Neural progenitor cell (in vitro differentiated cells): ENCODE measurements at regions not wholly inside any gene's neighbourhood (a gene's known extent, or its start where the extent isn't known, plus 50 kb on each side); places are given as distances from the start of the nearest gene placed in this dataset.
A peak's percentile ranks its signal among the peaks of the same experiment; 100 is the strongest.

Experiments used
- DNase-seq: peaks from one replicate; pipeline ENCODE4 v3.0.0-alpha.2; 2016; ENCODE audit warnings: low spot score
- H2AFZ ChIP-seq: fragments of 200-600 bp; sonication (generic); replicated peaks from 2 replicates; pipeline ENCODE4 v1.6.1; 2016; ENCODE audit warnings: antibody characterized with exemption
- H3F3A ChIP-seq: fragments of 200-600 bp; sonication (generic); 2 replicates; pipeline ENCODE4 v1.6.1; 2016; ENCODE audit warnings: antibody characterized with exemption, low read depth
- H3K27ac ChIP-seq: fragments of 200-600 bp; sonication (generic); 2 replicates; pipeline ENCODE4 v1.5.1; 2016; ENCODE audit warnings: mild to moderate bottlenecking
- H3K27me3 ChIP-seq: fragments of 200-600 bp; sonication (generic); 2 replicates; pipeline ENCODE4 v1.6.1; 2016; ENCODE audit warnings: mild to moderate bottlenecking, moderate library complexity
- H3K36me3 ChIP-seq: fragments of 200-600 bp; sonication (generic); 2 replicates; pipeline ENCODE4 v1.5.1; 2016
- H3K4me1 ChIP-seq: fragments of 200-600 bp; sonication (generic); 2 replicates; pipeline ENCODE4 v1.6.1; 2016; ENCODE audit warnings: mixed run types
- H3K4me2 ChIP-seq: fragments of 200-600 bp; sonication (generic); 2 replicates; pipeline ENCODE4 v1.6.1; 2016
- H3K4me3 ChIP-seq: fragments of 200-600 bp; sonication (generic); 2 replicates; pipeline ENCODE4 v1.5.1; 2016
- H3K79me2 ChIP-seq: fragments of 200-600 bp; sonication (generic); 2 replicates; pipeline ENCODE4 v1.6.1; 2016; ENCODE audit warnings: low read depth
- H3K9ac ChIP-seq: fragments of 200-600 bp; sonication (generic); 2 replicates; pipeline ENCODE4 v1.6.1; 2016
- H3K9me3 ChIP-seq: fragments of 200-600 bp; sonication (generic); 2 replicates; pipeline ENCODE4 v1.5.1; 2016; ENCODE audit warnings: low read depth
- H4K20me1 ChIP-seq: fragments of 200-600 bp; sonication (generic); 2 replicates; pipeline ENCODE4 v1.6.1; 2016; ENCODE audit warnings: low read depth
- H3K27ac Mint-ChIP-seq: 3 replicates; pipeline ENCODE4 v1.8.0; 2021; ENCODE audit warnings: mixed read lengths
- H3K27me3 Mint-ChIP-seq: 2 replicates; pipeline ENCODE4 v1.8.0; 2022; ENCODE audit warnings: low read depth, mild to moderate bottlenecking, inconsistent platforms, moderate library complexity, mixed read lengths; ENCODE audit not compliant: insufficient read depth
- H3K36me3 Mint-ChIP-seq: 3 replicates; pipeline ENCODE4 v1.8.0; 2021; ENCODE audit warnings: mixed read lengths
- H3K4me1 Mint-ChIP-seq: 3 replicates; pipeline ENCODE4 v1.8.0; 2021; ENCODE audit warnings: mixed read lengths
- H3K4me3 Mint-ChIP-seq: 3 replicates; pipeline ENCODE4 v1.8.0; 2021; ENCODE audit warnings: mild to moderate bottlenecking, moderate library complexity, mixed read lengths
- H3K9me3 Mint-ChIP-seq: 3 replicates; pipeline ENCODE4 v1.8.0; 2020; ENCODE audit warnings: mixed read lengths
- EZH2 ChIP-seq: fragments of 200-600 bp; sonication (generic); IDR thresholded peaks from 2 replicates; pipeline ENCODE4 v1.6.1; 2017; ENCODE audit warnings: antibody characterized with exemption, mild to moderate bottlenecking, moderate library complexity
- EZH2phosphoT487 ChIP-seq: fragments of 200-600 bp; sonication (generic); IDR thresholded peaks from 2 replicates; pipeline ENCODE4 v1.6.1; 2017; ENCODE audit warnings: antibody characterized with exemption
- TF ChIP-seq, protein P1 (sequence below): fragments of 200-600 bp; sonication (generic); IDR thresholded peaks from 2 replicates; pipeline ENCODE4 v1.5.1; 2017; ENCODE audit warnings: antibody characterized with exemption, mild to moderate bottlenecking

GRCh38 chr2:221786297-221786926, 214.3 kb upstream of the EPHA4 start:
- H3K36me3 Mint-ChIP-seq: no peaks in the 10 kb centered on the region
- DNase-seq: no peak
- peaks cover 2% of the 10 kb centered on the region for H3K27me3 Mint-ChIP-seq
- no peak overlapping the region for H3K4me3 Mint-ChIP-seq
- Histone ChIP-seq H3K4me1 (peaks cover 23% of the 10 kb centered on the region), H3K27ac (no peak overlapping the region), H3K4me3 (no peak overlapping the region), H4K20me1 (no peaks in the 10 kb centered on the region), H3K4me2 (no peak overlapping the region), H3F3A (peaks cover 11% of the 10 kb centered on the region), H3K36me3 (no peaks in the 10 kb centered on the region), H3K27me3 (no peaks in the 10 kb centered on the region), H2AFZ (peak overlapping the region; percentile 79), H3K79me2 (no peaks in the 10 kb centered on the region), H3K9me3 (no peaks in the 10 kb centered on the region), H3K9ac (no peak overlapping the region)
- peaks cover 3% of the 10 kb centered on the region for H3K9me3 Mint-ChIP-seq
- H3K4me1 Mint-ChIP-seq: peaks cover 7% of the 10 kb centered on the region
- TF ChIP-seq EZH2phosphoT487: no peak
- no peak for TF ChIP-seq EZH2
- TF ChIP-seq, protein P1, sequence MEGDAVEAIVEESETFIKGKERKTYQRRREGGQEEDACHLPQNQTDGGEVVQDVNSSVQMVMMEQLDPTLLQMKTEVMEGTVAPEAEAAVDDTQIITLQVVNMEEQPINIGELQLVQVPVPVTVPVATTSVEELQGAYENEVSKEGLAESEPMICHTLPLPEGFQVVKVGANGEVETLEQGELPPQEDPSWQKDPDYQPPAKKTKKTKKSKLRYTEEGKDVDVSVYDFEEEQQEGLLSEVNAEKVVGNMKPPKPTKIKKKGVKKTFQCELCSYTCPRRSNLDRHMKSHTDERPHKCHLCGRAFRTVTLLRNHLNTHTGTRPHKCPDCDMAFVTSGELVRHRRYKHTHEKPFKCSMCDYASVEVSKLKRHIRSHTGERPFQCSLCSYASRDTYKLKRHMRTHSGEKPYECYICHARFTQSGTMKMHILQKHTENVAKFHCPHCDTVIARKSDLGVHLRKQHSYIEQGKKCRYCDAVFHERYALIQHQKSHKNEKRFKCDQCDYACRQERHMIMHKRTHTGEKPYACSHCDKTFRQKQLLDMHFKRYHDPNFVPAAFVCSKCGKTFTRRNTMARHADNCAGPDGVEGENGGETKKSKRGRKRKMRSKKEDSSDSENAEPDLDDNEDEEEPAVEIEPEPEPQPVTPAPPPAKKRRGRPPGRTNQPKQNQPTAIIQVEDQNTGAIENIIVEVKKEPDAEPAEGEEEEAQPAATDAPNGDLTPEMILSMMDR: no peak
- H3K27ac Mint-ChIP-seq: no peak overlapping the region

DNA sequence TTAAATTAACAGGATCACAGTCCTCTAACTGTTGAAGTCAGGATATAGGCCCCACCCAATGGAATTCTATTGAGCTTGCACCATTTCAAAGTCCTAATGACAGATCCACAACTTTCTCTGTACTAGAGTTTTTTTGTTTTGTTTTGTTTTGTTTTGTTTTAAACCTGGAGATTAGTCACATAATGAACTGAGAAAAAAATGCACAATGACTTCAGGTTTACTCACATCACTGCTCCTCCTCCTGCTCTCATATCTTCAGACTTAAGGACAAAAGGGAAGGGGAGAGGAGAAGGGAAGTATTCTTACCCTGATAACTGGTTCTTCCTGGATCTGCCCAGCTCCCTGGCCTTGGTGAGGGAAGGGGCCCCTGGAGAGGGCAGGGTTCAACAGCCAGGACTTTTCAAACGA, 208.2 kb upstream of the EPHA4 start:
- TF ChIP-seq, protein P1: no peak
- TF ChIP-seq EZH2phosphoT487: no peak
- no peak for TF ChIP-seq EZH2
- Histone ChIP-seq H3K4me3 (no peak overlapping the region), H3K27me3 (no peaks in the 10 kb centered on the region), H2AFZ (peak overlapping the region; percentile 23), H3K79me2 (no peaks in the 10 kb centered on the region), H3K9ac (no peak overlapping the region), H3K9me3 (no peaks in the 10 kb centered on the region), H3K27ac (peak overlapping the region; percentile 47), H3K4me2 (peak overlapping the region; percentile 44), H4K20me1 (no peaks in the 10 kb centered on the region), H3F3A (peaks cover 12% of the 10 kb centered on the region), H3K36me3 (no peaks in the 10 kb centered on the region), H3K4me1 (peaks cover 22% of the 10 kb centered on the region)
- H3K4me3 Mint-ChIP-seq: no peak overlapping the region
- H3K9me3 Mint-ChIP-seq: peaks cover 3% of the 10 kb centered on the region
- H3K4me1 Mint-ChIP-seq: peaks cover 14% of the 10 kb centered on the region
- H3K27me3 Mint-ChIP-seq: no peaks in the 10 kb centered on the region
- H3K27ac Mint-ChIP-seq: no peak overlapping the region
- H3K36me3 Mint-ChIP-seq: no peaks in the 10 kb centered on the region
- peak; percentile 27 for DNase-seq

DNA sequence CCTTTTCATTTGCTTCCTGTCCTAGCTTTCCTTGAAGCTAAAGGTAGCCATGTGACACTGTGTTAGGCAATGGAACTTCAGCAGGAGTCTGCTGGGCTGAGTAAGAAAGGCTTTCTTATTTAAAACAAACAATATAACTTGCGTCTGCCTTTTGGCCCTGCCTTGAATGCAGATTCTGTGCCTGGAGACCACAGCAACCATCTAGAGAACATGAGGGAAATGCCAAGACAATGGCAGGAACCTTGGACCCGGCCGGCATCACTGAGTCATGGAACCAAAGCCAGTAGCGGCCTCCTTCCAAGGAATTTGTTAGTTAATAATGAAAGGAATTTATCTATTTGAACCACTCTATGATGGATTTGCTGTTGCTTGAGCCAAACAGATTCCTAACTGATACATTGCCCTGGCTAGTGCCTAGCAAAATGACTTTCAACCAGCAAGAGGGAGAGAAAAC, 207.5 kb upstream of the EPHA4 start:
- Histone ChIP-seq H3K4me1 (peaks cover 29% of the 10 kb centered on the region), H3K36me3 (no peaks in the 10 kb centered on the region), H2AFZ (peak overlapping the region; percentile 43), H3F3A (peaks cover 12% of the 10 kb centered on the region), H3K9me3 (no peaks in the 10 kb centered on the region), H4K20me1 (no peaks in the 10 kb centered on the region), H3K9ac (no peak overlapping the region), H3K4me3 (no peak overlapping the region), H3K27me3 (no peaks in the 10 kb centered on the region), H3K27ac (no peak overlapping the region), H3K79me2 (no peaks in the 10 kb centered on the region), H3K4me2 (peak overlapping the region; percentile 44)
- Mint-ChIP-seq H3K27me3 (no peaks in the 10 kb centered on the region), H3K36me3 (no peaks in the 10 kb centered on the region), H3K4me1 (peaks cover 14% of the 10 kb centered on the region), H3K27ac (no peak overlapping the region), H3K4me3 (no peak overlapping the region), H3K9me3 (peaks cover 3% of the 10 kb centered on the region)
- no peak for DNase-seq
- TF ChIP-seq, protein P1: no peak
- no peak for TF ChIP-seq EZH2phosphoT487
- no peak for TF ChIP-seq EZH2
